Esophagus muscularis mucosa (tissue), 4 donors: ENCODE measurements at regions not wholly inside any gene's neighbourhood (a gene's known extent, or its start where the extent isn't known, plus 50 kb on each side); places are given as distances from the start of the nearest gene placed in this dataset.

Experiments used
- EP300 ChIP-seq: sonication (generic); formaldehyde crosslinking; IDR thresholded peaks from one replicate; pipeline ENCODE4 v1.6.1; 2017; ENCODE audit warnings: antibody characterized with exemption
- POLR2A ChIP-seq: fragments of 450-650 bp; IDR thresholded peaks from one replicate; pipeline ENCODE4 v1.6.1; 2017; ENCODE audit warnings: antibody characterized with exemption, moderate library complexity, mild to moderate bottlenecking, low read depth
- POLR2AphosphoS5 ChIP-seq, 2 donors: sonication (generic); formaldehyde crosslinking; IDR thresholded peaks; one replicate each; pipeline ENCODE4 v1.6.1; 2017; ENCODE audit warnings: antibody characterized with exemption in 2 of 2
- TF ChIP-seq, protein P1 (sequence below), 3 experiments: fragments of 200-600 bp in 2 of 3; fragments of 450-650 bp in 1 of 3; sonication (generic) in 2 of 3; IDR thresholded peaks; one replicate each; pipeline ENCODE4 v1.5.1; 2017 to 2019; ENCODE audit warnings: antibody characterized with exemption in 3 of 3, mild to moderate bottlenecking in 2 of 3, moderate library complexity in 1 of 3

DNA sequence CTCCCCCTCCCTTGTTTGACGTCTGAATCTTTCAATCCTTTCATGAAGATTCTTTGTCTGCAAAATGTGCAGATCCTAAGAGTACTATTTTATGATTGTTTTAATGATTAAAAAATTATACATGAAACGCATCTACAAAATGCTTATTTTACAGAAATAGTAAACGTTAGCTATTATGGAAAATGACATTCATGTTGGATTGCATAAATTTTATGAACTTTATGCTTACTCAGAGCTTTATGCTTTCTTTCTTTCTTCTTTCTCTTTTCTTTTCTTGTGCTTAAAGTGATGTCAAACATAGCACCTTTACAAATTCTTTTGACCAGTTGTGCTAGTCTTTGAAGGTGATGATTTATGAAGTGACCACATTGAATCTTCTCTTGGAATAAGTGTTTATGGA, 805.4 kb downstream of the ADCYAP1 start:
- TF ChIP-seq, protein P1, sequence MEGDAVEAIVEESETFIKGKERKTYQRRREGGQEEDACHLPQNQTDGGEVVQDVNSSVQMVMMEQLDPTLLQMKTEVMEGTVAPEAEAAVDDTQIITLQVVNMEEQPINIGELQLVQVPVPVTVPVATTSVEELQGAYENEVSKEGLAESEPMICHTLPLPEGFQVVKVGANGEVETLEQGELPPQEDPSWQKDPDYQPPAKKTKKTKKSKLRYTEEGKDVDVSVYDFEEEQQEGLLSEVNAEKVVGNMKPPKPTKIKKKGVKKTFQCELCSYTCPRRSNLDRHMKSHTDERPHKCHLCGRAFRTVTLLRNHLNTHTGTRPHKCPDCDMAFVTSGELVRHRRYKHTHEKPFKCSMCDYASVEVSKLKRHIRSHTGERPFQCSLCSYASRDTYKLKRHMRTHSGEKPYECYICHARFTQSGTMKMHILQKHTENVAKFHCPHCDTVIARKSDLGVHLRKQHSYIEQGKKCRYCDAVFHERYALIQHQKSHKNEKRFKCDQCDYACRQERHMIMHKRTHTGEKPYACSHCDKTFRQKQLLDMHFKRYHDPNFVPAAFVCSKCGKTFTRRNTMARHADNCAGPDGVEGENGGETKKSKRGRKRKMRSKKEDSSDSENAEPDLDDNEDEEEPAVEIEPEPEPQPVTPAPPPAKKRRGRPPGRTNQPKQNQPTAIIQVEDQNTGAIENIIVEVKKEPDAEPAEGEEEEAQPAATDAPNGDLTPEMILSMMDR (IDR thresholded peaks at IDR 0.05) = no peak
- TF ChIP-seq POLR2A (no peak), EP300 (no peak), POLR2AphosphoS5 (IDR thresholded peaks at IDR 0.05) (no peak)
